ENCODE measurements at regions not wholly inside any gene's neighbourhood (a gene's known extent, or its start where the extent isn't known, plus 50 kb on each side); places are given as distances from the start of the nearest gene placed in this dataset.
"Not testable (repeated sequence)": the region's sequence is repeated elsewhere in the genome, so short reads cannot be mapped to it uniquely, and the experiment has no call there.

DNA sequence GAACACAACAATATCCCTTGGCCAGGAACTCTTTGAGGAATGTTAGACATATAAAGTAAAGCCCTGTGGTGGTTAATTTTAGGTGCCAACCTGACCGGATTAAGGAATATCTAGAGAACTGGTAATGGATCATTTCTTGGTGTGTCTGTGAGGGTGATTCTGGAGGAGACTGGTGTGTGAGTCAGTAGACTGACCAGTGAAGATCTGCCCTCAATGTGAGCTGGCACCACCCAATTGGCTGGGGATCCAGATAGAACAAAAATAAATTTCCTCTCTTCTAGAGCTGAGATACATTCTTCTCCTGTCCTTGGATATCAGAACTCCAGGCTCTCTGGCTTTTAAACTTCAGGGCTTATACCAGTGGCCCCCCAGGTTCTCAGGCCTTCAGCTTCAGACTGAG is 56.2 kb upstream of the TNPO1 start:
- no peak for DNase-seq

GRCh38 chr5:72752909-72753308 is 63.6 kb upstream of the TNPO1 start:
- no peak for DNase-seq

GRCh38 chr5:72749362-72749997 is 67.0 kb upstream of the TNPO1 start:
- no peak for DNase-seq

GRCh38 chr5:72747826-72748225 is 68.6 kb upstream of the TNPO1 start:
- DNase-seq, result no peak

- DNase-seq, result no peak
These were observed 69.7 kb upstream of the TNPO1 start for GRCh38 chr5:72746736-72747135.

GRCh38 chr5:72744136-72744535 is 72.3 kb upstream of the TNPO1 start:
- DNase-seq, result no peak

GRCh38 chr5:72741805-72742204 is 74.7 kb upstream of the TNPO1 start:
- DNase-seq, result no peak

DNA sequence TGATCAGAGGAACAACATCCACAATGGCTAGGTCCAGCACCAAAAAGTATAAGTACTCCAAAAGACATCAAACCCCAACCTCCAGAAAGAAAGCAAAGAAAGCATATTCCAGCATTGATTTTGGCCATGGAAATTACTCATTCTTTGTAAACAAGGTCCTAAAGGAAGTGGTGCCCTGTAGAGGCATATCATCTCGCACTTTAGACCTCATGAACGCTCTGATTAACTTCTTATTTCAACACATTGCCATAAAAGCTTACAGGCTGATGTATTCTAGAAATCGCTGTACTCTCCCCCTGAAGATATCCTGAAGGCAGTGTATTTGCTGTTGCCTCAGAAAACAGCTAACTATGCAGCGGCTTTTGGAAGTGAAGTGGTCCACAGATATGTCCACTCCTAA is 82.7 kb upstream of the TNPO1 start:
- no peak for DNase-seq

- DNase-seq, result no peak
These were observed 92.9 kb upstream of the TNPO1 start for GRCh38 chr5:72723581-72723980.

GRCh38 chr5:72722792-72723452 is 93.5 kb upstream of the TNPO1 start:
- no peak for DNase-seq

- no peak for DNase-seq
These were observed 94.6 kb upstream of the TNPO1 start for GRCh38 chr5:72721844-72722243.

GRCh38 chr5:72720205-72720604 is 96.3 kb upstream of the TNPO1 start:
- DNase-seq, result no peak

DNA sequence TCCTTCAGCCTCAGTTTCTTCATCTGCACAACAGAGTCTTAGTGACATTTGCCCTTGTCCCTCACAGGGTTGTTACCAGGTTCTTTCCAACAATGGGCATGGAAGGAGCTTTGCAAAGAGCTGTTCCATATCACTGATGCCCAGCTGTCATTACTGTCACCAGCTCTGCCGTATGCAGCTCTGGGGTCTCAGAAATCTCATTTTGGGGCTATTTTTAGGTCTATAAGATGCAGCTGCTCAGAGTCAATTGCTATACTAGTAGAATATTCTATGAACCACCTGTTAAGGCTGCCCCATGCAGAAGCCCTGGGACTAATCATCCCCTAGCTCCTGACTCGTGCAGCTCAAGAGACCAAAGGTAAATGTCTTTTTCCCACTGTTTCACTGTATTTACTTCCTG is 105.1 kb upstream of the TNPO1 start:
- no peak for DNase-seq

DNA sequence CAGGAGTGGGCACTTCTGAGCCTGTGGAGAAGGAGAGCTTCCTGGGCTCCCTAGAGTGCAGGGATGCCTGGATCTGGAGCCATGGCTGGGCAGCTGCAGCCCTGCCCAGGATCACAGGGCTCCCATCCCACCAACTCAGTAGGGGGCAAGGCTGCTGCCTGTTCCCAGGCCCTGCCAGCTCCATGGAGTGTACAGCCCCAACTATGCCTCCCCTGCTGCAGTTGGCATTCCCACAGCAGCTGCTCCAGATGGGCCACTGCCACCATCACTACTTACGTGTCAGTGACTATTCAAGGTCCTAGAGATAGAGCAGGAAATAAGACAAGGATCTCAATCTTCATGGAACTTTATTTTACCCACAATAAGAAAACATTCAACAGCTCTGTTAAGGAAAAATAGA is 107.1 kb upstream of the TNPO1 start:
- DNase-seq, result no peak

GRCh38 chr5:72705178-72705577 is 111.3 kb upstream of the TNPO1 start:
- DNase-seq, result no peak

GRCh38 chr5:72703876-72704275 is 112.6 kb upstream of the TNPO1 start:
- DNase-seq, result no peak

GRCh38 chr5:72702881-72703434 is 113.5 kb upstream of the TNPO1 start:
- DNase-seq, result no peak

- not testable (repeated sequence) for DNase-seq
These were observed 114.4 kb upstream of the TNPO1 start for GRCh38 chr5:72702105-72702504.

DNA sequence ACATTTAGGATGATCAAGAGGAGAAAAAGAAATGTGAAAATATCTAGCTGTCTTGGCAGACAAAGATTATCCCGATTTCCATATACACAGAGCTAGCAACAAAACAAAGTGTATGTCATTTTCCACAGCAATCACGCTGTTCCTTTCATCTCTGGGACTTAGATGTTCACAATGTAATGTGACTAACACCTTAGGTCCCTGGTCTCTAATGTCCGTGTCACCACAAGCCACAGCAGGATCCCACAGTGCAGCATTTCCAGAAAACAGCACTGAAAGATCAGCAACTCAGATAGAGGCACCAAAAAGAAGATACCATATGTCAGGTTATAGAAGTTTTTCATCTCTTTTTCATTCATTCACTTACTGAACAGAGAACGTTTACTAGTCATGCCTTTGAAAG is 118.0 kb upstream of the TNPO1 start:
- no peak for DNase-seq

DNA sequence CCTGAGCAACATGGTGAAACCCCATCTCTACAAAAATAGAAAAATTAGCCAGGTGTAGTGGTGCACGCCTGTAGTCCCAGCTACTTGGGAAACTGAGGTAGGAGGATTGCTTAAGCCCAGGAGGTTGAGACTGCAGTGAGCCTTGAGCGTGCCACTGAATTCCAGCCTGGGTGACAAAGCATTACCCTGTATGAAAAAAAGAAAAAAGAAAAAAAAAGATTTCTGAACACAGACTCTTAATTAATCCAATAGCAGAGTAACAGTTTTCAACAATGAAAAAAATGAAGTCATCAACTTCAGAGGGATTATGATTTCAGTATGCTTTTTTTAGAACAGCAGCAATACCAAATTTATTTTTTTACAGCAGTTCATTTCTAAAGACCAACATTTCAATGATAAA is 118.8 kb upstream of the TNPO1 start:
- DNase-seq, result no peak

DNA sequence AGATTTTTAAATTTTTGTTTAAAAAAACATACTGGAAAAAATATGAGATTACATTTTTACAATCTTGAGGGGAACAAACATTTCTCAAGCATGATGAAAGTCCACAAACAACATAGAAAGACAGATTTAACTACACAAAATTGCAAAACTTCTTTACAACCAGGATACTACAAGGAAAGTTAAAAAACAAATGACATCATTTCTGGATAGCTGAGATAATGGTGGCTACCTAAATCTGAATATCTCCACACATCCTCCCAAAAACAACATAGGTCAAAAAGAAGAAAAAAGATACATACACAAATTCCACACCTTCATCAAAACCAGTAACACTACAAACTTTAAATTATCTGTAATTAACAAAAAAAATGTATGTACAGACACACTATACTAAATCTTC is 120.8 kb upstream of the TNPO1 start:
- DNase-seq, result no peak

DNA sequence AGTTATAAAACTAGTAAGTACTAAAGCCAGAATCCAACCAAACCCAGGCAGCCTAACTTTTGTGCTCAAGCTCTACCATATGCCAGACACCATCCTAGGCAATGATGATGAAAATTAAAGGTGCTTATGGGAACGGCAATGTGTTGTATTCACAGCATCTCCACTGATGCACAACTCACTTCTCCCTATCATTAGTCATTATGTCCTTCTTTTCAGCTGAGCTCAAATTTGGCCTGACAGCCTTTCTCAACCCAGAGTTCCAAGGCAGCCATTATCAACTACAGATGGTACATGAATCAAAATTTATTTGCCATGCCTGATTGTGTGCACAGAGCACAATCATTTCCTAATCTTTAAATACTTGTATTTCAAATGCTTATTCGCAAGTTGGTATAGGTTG is 121.6 kb upstream of the TNPO1 start:
- no peak for DNase-seq

GRCh38 chr5:72693546-72694205 is 122.8 kb upstream of the TNPO1 start:
- peak in 1 of 2 experiments; percentile 60 for DNase-seq
